CD4-positive, alpha-beta T cell treated with Interleukin-10 for 1 hour (primary cell): ENCODE measurements at regions not wholly inside any gene's neighbourhood (a gene's known extent, or its start where the extent isn't known, plus 50 kb on each side); places are given as distances from the start of the nearest gene placed in this dataset.

Source experiments
- DNase-seq: peaks from one replicate; pipeline ENCODE4 v3.0.0-alpha.2; 2020

DNA sequence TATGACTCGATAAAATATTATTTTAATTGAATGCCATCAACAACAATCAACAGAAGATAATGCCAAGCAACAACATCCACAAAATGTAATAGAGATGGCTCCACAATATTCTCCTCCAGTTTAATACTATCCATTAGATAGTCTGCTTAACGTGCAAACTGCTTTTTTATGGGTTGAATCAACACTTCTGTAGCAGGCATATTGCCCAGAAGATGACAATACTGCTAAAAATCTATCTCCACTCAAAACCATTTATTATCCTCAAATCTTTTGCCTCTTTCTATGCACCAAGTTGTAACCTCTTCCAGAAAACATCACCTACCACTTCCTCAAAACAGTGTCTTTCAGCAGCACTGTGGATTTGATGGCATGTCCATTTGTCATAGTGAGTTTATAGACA lies 295.7 kb upstream of the LMCD1 start:
- no peak for DNase-seq

DNA sequence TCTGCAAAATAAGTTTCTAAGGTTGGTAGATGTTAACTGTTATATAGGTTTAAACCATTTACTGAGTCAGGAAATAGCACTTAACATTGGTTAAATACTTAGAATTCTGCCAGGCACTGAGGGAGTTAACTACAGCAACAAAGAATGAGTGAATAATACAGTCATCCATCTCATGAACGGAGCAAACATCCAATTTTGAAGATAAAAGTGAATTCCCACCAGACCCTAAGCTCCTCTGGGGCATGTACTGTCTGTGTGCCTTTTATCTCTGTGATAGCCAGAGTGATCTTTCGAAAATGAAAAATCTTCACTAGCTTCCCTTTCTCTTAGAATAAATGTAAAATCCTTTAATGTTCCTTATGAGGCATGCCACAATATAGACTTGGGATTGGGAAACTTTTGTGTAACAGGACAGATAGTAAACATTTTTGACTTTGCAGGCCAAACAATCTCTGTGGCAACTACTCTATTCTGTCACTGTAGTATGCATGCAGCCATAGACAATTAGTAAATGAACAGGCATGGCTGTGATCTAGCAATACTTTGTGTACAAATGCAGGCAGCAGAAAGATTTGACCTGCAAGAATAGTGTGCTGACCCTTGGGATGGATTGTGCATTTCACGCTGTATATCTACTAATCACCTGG lies 294.5 kb upstream of the LMCD1 start:
- DNase-seq = no peak

DNA sequence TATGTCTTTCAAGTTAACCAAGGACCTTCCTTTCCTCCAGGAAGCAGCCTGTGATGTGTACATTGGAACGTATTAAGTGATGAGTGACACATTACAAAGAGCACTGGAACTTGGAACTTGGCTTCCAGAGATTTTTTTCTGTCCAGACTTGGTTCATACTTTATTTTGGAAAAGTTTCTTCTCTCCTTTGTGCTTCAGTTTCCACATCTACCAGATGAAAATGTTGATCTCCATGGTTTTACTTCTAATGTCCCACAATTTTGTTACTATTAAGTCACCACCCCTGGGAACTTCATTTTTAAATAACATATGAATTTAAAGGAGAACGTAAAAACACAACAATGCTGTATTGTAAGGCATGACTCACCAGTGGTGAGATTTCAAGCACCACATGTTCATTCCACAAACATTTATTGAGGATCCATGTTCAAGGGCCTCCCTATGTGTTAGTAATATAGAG lies 290.7 kb upstream of the LMCD1 start:
- no peak for DNase-seq

DNA sequence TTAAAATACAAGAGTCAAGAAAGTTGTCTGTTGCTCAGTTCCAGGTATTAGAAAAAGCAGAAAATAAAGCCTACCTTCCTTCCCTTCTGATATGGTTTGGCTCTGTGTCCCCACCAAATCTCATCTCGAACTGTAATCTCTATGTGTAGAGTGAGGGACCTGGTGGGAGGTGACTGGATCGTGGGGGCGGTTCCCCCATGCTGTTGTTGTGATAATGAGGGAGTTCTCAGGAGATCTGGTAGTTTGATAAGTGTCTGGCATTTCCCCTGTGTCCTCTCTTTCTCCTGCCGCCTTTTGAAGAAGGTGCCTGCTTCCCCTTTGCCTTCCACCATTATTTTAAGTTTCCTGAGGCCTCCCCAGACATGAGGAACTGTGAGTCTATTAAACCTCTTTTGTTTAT lies 288.8 kb upstream of the LMCD1 start:
- DNase-seq = no peak

DNA sequence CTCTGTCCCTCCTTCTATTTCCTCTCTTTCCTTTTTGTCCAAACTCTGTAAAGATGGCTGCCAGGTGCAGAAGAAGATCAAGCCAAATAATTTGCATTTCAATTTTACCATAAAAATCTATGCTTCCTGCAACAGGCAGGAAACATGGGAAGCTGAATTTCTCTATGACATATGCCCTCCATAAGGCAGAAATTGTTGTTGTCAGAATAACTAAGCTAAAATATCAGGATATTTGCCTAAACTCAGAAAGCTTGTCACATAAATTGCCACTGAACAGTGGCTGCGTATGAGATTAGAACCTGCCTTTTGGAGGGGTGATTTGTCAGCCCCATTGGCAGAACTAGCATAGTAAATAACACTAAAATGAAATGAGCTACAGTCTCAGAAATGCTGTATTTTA lies 288.3 kb upstream of the LMCD1 start:
- no peak for DNase-seq

DNA sequence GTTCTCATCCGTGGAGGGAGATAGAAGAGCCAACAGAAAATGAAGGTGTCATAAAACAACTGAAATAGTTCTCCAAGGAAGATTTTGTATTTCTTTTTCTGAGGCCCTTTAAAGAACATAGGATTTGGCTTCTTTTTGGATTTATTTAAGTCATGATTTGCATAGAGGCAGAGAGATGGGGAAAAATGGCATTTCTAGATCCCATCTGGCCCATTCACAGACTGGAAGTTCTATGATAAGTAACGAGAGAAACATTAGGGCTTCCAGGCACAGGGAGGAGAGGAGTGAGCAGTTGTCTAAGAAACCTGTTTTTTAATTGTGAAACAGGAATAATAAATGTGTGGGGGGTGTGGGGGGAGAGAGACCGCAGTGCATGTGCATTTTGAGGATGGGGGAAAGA lies 285.8 kb upstream of the LMCD1 start:
- no peak for DNase-seq

DNA sequence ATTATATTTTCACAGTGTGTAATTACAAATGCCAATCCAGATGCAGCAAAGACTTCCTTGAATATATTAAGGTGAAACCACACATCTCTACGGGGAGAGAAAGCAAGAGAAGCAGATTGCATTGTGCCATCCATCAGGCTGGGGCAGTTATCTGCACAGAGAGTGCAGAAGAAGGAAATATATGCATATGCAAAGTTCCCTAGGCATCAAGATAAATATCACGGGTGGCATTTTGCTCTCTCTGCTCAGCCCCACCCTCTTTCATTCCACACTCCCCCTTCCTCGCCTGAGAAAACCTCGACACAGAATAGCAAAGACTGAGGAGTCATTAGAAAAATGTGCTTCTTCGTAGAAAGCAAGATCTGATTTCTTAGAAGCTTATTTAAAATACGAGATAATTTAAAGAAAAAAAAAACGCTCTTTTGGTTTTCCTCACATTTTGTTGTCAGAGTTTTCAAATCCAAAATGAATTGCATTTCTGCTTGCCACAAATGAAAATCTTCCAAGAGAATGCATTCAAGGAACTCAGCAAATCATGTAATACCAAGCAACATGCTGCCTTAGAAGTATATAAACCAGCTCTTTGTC lies 283.2 kb upstream of the LMCD1 start:
- DNase-seq = no peak

DNA sequence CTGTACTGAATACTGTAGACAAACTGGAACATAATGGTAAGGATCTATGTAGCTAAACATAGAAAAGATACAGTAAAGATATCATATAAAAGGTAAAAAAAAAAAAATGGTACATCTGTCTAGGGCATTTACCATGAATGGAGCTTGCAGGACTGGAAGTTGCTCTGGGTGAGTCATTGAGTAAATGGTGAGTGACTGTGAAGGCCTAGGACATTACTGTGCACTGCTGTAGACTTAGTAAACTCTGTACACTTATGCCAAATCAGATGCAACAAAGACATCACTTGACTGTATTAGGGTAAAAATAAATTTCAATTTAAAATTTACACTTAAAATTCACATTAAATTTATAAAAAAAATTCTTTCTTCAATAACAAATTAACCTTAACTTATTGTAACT lies 281.3 kb upstream of the LMCD1 start:
- DNase-seq = no peak

DNA sequence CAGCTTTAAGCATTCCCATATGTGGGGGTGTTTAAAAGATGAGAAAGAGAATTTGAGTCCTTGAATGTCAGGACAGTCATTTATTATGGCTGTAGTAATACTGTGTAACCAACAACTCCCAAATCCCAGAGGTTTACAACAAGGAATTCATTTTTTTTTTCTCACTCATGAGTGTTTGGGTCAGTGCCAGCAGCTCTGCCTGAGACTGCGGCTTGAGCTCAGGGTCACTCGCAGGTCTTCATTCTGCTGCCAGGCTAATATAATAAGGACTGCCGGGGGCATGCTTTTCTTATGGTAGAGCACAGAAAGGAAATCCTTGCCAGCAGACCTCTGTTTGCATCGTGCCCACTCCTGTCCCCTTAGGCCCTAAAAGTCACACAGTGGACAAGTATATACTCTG lies 277.9 kb upstream of the LMCD1 start:
- DNase-seq = no peak

DNA sequence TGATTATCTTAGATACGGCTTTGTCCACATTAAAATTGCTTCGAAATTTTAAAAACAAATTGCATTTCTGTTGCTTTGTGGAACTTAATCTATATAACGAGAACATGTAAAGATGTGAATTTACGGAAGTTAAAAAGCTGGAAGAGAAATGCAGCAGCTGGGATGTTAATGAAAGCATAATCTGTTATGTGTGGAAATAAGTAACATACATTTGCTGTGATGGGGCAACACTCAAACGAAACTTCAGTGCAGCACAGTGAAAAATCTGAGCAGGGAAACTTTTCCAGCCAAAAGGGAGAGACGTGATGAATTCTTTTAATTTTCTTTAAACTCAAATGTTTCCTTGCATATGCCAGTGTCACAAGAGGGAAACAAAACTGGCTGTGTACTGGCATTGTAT lies 276.7 kb upstream of the LMCD1 start:
- no peak for DNase-seq

DNA sequence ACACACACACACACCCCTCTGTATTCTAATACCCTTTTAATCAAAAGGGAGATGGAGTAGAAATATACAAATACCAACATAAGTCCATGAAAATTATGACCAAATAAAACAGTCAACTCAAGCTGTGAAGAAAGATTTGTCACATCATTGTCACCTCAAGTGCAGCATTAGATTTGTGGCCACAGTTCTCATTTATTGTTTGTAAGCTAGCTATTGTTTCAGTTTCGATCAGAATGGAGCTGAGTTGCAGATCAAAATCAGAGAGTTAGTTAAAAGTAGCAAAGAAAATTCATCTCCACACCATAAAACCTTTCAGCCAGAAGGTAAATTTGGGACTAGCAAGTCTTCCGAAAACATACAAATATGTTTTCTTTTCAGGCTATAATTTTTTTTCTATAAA lies 267.7 kb upstream of the LMCD1 start:
- no peak for DNase-seq

DNA sequence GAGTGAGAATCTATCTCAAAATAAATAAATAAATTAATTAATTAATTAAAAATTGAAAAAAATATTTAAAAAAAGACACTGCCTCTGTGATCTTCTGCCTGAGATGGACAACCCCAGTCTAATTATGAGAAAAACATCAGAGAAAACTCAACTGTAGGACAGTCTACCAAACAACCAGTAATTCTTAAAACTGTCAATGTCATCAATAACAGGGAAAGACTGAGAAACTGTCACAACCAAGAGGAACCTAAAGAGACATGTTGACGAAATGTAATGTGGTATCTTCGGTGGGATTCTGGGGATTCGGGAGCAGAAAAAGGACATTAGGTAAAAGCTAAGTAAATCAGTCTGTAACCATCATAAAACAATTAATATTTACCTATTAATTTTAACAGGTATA lies 265.4 kb upstream of the LMCD1 start:
- DNase-seq = no peak

DNA sequence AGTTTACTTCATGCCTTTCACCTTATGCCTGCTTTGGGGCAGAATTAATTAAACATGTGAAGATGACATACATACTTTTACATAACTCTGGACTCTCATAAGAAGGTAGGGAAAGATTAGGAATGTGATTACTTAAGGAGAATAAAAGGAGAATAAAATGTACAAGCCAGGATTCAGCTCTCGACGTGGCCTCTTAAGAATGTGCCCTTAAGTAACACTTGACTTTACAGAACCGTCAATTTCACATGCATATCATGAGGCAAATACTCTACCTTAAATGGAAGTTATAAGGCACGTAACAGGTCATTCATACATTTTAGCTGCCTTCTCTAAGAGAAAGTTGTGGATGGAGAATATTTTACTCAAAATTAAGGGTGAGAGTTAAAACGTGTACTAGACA lies 263.7 kb upstream of the LMCD1 start:
- DNase-seq = no peak

DNA sequence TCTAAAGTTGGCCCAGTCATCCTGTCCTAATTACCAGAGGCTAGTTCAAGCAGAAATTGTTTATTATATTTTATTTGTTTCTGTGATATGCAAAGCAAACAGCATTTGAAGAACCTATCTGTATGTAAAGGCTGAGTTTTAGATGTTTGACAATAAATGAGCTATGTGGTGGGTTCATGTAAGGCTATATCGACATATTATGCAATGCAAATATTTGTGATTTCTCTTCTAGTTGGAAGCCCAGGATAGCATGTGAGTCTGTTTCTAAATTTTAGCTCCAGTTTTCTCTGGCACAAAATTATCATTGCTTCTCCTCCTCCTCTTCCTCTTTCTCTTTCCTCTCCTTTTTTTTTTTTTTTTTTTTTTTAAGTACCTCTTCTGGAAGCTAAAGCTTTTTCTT lies 263.2 kb upstream of the LMCD1 start:
- DNase-seq = no peak

DNA sequence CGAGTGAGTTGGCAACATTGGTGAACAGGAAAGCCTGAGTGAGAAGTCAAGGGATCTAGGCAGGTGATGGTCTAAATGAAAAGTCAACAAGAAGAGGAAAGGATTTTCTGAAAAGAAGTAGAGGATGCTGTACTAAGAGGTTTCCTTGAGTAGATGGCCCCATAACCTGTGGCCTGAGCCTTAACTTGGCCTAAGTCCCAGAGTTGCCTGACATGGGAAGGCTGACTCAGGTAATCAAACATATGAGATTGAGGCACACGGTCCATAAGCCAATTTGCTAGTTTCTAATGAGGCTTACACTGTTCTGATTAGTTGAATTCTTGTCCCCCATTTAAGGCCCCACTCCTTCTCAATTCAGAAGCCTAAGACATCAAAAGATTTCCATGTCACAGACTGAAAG lies 262.5 kb upstream of the LMCD1 start:
- no peak for DNase-seq

DNA sequence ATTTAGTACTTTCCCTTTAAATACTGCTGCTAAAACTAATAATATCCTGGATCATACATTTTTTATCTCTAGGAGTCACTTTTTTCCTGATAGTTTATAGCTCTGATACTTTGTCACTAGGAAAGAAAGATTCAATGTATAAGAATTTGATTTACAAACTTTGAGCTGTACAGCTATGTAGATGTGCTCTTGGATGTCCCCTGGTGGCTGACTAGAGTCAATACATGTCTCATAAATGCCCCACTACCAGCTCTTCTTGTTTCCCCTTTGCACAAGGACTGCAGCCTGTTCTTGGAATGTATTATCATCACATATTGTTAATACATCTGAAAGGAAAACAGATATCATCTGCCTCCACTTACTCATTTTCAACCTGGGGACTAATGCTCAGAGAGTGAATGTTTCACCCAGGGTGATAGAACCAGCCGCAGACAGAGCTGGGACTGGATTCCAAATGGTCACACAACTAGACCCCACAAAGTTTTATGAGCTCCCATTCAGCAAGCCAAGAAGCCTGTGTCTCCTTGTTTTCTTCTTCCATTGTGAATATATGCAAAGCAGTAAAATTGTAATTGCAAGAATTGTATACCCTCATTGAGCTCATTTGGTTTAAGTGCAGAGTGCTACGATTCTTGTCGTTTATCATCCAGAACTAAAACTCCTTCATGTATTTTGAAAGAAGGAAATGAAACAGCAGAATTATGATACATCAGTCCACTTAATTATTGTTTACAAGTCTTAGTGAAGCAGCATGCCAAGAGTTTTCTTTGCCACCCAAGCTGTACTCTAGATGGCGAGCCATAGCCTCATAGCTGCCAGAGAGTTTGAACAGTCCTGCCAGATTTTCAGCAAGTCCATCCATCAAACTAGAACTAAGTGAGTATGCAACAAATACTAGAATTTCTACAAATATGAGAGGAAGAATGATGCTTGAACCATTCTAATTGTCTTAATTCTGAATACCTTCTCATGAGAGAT lies 261.6 kb upstream of the LMCD1 start:
- peak; percentile 24 for DNase-seq

DNA sequence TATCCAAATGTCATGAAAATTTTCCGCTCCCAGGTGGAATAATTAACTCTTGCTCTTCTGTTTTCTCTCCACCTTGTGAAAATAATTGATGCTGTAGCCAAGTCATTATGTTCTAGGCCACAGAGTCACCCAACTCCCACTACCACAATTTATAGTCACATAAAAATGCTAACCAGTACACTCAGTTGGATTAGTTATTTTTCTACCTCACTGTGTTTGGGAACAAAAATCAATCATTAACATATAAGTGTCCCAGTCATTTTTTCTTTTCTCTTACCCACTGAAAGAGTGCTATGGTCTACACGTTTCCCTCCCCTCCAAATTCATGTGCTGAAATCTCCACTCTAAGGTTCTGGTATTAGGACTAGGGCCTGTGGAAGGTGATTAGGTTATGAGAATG lies 255.6 kb upstream of the LMCD1 start:
- DNase-seq = no peak

DNA sequence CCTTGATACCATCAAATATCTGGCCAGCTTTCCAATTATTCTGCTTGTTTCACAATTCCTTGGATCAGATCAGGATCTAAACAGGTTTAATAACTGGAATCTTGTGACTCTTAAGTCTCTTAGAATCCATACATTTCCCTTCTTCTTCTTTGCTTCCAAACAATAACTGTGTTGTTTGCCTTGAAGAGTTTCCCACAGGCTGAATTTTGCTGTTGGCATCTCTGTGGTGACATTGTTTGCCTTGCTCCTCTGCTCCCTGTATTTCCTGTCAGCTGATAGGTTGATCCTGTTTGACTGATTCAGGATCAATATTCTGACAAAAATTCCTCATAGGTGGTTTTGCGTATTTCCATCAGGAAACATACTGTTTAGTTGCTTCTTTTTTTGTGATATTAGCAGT lies 248.4 kb upstream of the LMCD1 start:
- DNase-seq = no peak

DNA sequence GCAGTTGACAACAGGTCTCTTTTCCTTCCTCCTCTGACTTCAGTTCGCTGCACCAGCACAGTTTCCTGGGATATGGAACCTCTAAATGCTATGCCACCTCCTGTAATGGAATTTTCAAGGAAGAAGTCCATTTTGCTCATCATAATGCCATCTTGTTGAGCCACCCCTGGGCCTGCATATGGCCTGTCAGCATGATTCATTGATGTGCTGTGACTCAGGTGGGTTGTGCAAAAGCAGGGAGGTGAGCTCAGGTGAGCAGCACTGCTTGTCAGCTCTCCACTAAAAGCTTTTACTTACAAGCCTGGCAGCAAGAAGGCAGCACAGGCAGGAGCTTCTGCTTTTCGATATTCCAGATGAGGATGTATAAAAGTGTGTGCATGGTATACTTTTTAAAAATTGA lies 247.1 kb upstream of the LMCD1 start:
- no peak for DNase-seq

DNA sequence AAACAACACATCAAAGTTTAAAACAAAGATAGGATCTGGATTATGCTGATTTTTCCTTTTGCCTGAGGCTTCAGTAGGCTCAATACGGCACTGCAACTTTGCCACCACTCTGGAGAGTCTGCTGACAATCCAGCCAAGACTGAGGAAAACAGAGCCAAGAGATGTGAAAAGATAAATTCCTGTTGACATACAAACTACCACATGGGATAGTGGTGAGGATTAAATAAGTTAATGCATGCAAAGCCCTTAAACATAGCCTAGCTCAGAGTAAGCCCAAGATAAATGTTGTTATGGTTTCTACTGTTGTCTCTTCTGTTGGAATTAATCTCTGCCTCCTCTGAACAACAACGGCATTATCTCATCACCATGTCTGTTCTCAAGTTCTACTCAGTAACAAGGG lies 245.9 kb upstream of the LMCD1 start:
- no peak for DNase-seq

DNA sequence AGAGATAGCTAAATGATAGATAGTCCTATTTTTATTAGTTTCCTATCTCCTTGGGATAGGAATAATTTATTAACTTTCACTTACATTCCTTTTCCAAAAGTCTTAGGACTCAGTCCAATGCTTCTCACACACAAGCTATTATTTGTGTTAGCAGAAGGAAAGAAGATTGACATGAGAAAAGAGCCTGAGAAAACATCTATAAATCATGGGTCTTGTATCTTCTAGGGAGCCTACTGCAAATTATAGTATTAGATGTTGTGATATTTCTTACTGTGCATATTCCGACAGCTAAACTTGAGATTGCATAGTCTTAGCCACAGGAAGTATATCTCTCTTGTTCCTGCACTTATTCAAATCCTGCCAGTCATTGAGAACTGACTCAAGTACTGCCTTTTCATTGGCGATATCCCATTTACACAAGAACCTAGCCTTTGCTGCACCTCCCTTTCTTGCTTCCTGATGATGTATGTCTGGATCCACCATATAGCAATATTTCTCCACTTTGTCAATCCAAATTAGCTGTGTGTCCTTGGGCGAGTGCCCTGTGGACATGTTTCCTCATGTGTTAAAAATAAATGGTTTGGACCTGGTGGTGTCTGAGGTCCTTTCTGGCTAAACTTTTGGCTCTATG lies 245.1 kb upstream of the LMCD1 start:
- no peak for DNase-seq

DNA sequence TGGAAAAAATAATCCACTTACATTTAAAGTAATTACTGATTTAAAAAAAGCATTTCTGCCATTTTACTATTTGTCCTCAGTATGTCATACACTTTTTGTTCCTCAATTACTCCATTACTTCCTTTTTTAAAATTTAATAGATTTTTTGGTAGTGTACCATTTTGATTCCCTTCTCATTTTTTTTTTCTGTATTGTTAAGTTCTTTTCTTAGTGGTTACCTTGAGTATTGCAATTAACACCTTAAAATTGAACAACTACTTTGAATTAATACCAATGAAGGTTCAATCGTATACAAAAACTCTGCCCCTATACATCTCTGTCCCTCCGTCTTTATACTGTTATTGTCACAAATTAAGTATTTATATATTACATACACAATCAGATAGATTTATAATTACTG lies 240.6 kb upstream of the LMCD1 start:
- DNase-seq = no peak

DNA sequence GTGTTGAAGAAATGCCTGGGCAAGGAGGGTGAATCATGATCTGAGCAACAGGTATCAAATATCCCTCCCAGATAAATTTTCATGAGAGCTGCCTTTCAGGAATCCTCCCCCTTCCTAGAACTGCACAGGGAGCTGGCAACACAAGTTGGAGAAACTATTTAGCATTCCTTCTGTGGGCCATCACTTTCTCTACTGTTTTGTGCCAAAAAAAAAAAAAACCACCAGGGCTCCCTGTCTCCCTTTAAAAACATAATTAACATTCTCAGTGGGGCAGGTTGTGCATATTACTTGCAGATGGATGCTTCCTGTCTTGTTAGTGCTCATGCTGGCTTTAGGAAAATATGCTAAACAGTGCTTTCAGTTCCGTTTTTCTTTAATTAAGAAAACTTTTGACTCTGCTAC lies 234.9 kb upstream of the LMCD1 start:
- DNase-seq = no peak

DNA sequence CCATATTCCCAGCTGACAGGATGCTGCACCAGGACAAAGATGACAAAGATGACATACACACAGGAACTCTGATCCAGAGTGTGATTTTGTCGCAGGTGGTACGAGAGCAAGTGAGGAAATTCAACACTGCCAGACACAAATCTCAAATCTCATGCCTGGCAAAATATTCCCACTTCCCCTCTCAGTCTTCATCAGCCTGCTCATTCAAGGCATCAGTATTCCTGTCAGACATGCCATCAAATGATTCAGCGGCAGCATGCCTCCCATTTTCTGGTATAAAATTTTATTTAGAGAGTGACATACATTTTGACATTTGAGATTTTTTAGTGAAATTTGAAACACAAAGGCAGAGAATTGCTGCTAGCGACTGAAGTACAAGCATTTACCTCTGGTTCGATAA lies 228.1 kb upstream of the LMCD1 start:
- DNase-seq = no peak
